K562 (cell line): ENCODE measurements at regions not wholly inside any gene's neighbourhood (a gene's known extent, or its start where the extent isn't known, plus 50 kb on each side); places are given as distances from the start of the nearest gene placed in this dataset.

ENCODE experiments used
- CBFB ChIP-seq: sonication (generic); formaldehyde crosslinking; IDR thresholded peaks from 2 replicates; pipeline ENCODE4 v1.4.0; 2020; ENCODE audit warnings: mild to moderate bottlenecking, missing genetic modification reagents
- CHD1 ChIP-seq: fragments of 200-600 bp; sonication (generic); IDR thresholded peaks from one replicate; pipeline ENCODE4 v1.6.1; 2012; ENCODE audit warnings: mild to moderate bottlenecking, moderate library complexity, low read length, inconsistent platforms
- CREB5 ChIP-seq: fragments of 250-450 bp; sonication (Bioruptor Pico); IDR thresholded peaks from 2 replicates; pipeline ENCODE4 v1.5.0; 2020; ENCODE audit warnings: mild to moderate bottlenecking
- CTCF ChIP-seq, 3 experiments: IDR thresholded peaks in 2 of 3; conservative IDR thresholded peaks in 1 of 3; 2 replicates each; pipeline ENCODE4 v1.5.1; 2011 to 2012; ENCODE audit warnings: low read length in 3 of 3, mild to moderate bottlenecking in 3 of 3, control low read depth in 2 of 3, improper control_type of control experiment in 1 of 3, inconsistent platforms in 1 of 3, low read depth in 1 of 3, mixed read lengths in 1 of 3, moderate library complexity in 1 of 3; ENCODE audit not compliant: insufficient read depth in 2 of 3
- CUX1 ChIP-seq: fragments of 200-800 bp; sonication (Bioruptor generic); IDR thresholded peaks from 2 replicates; pipeline ENCODE4 v1.6.1; 2016; ENCODE audit warnings: missing genetic modification characterization, missing compliant biosample characterization
- ETV1 ChIP-seq: fragments of 450-650 bp; conservative IDR thresholded peaks from 2 replicates; pipeline ENCODE4 v1.6.1; 2016; ENCODE audit warnings: missing genetic modification characterization, control low read depth, low read depth, missing compliant biosample characterization
- RAD21 ChIP-seq, 2 experiments: fragments of 250-450 bp in 1 of 2; fragments of 450-650 bp in 1 of 2; sonication (Bioruptor Pico) in 1 of 2; formaldehyde crosslinking in 1 of 2; IDR thresholded peaks in 1 of 2; conservative IDR thresholded peaks in 1 of 2; 2 replicates each; pipeline versions ENCODE4 v1.4.0 to v1.8.0; 2020 to 2022; ENCODE audit warnings: mild to moderate bottlenecking in 2 of 2, moderate library complexity in 1 of 2
- ZFPM2 ChIP-seq: fragments of 250-450 bp; sonication (Bioruptor Pico); IDR thresholded peaks from 2 replicates; pipeline ENCODE4 v1.5.1; 2022; ENCODE audit warnings: mild to moderate bottlenecking
- ZNF24 ChIP-seq: fragments of 450-650 bp; IDR thresholded peaks from 2 replicates; pipeline ENCODE4 v1.6.1; 2016
- ZNF740 ChIP-seq, 3 experiments: fragments of 200-800 bp in 1 of 3; sonication (Bioruptor generic) in 1 of 3; sonication (generic) in 1 of 3; formaldehyde crosslinking in 1 of 3; IDR thresholded peaks; 2 replicates each; pipeline versions ENCODE4 v1.6.1 to v1.8.0; 2016 to 2022; ENCODE audit warnings: mild to moderate bottlenecking in 2 of 3, missing compliant biosample characterization in 2 of 3, missing genetic modification characterization in 2 of 3, missing genetic modification reagents in 1 of 3

GRCh38 chr22:47808886-47809620, 1046.6 kb downstream of the TBC1D22A start:
- TF ChIP-seq CTCF (IDR thresholded peaks at IDR 0.05 in 2 of 3, conservative IDR thresholded peaks at IDR 0.05 in 1 of 3; ENCODE audit: insufficient read depth in 2 of 3, low read depth in 1 of 3, low read length in 3 of 3) (no peak), ZFPM2 (no peak), CHD1 (no peak), ZNF740 (CRISPR knock-in tag; IDR thresholded peaks at IDR 0.05) (no peak), ZNF740 (tag; IDR thresholded peaks at IDR 0.05) (no peak), CBFB (CRISPR knock-in tag) (no peak), ZNF24 (no peak), RAD21 (CRISPR knock-in tag; conservative IDR thresholded peaks at IDR 0.05 in 1 of 2, IDR thresholded peaks at IDR 0.05 in 1 of 2) (no peak), CREB5 (CRISPR knock-in tag) (no peak), CUX1 (CRISPR knock-in tag) (no peak), ETV1 (no peak)
